ELF-1 (cell line): ENCODE measurements at regions not wholly inside any gene's neighbourhood (a gene's known extent, or its start where the extent isn't known, plus 50 kb on each side); places are given as distances from the start of the nearest gene placed in this dataset.

Source experiments
- DNase-seq: peaks from one replicate; pipeline ENCODE4 v3.0.0-alpha.2; 2016; ENCODE audit warnings: low read depth, low spot score

DNA sequence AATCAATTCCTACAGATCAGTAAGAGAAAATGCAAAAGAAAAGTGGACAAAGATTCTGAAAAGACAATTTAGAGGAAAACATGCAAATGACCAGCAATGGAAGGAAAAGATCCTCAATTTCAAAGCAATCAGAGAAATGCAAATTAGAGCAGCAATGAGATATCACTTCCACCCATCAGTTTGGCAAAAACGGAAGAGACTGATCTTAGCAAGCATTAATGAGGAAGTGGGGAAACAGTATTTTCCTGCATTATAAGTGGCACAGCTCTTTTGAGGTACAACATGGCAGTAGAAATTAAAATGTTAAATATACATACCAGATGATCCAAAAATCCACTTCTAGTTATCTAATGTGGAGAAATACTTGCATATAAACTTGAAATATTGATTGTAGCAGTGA lies 69.1 kb upstream of the SLC7A1 start:
- no peak for DNase-seq

DNA sequence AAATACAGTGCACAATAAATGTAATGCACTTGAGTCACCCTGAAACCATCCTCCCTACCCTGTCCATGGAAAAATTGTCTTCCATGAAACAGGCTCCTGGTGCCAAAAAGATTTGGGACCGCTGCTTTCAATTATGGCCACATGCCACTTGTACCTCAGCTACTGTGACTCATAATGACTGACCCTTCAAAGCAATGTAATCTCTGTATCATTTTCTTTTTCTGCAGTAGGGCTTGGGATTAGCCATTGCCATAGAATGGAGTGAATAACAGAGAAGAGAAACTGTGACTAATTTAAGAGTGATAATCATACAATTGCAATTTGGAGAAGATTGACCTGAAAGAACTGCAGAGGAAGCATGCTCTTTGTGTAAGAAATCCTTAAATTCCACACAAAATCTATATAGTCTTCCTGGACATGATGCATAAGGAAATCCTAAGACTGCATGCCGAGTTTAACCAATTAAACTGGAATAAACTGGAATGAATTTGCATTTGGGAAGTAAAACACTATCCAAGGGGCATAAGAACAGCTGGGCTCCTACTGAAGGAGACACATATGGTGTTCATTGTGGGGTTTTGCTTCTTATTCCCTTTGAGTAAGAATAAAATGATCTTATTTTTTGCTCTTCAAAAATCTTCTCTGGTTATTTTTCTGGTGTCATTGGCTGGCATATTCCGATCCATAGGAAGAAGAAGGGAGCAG lies 59.5 kb upstream of the SLC7A1 start:
- no peak for DNase-seq

DNA sequence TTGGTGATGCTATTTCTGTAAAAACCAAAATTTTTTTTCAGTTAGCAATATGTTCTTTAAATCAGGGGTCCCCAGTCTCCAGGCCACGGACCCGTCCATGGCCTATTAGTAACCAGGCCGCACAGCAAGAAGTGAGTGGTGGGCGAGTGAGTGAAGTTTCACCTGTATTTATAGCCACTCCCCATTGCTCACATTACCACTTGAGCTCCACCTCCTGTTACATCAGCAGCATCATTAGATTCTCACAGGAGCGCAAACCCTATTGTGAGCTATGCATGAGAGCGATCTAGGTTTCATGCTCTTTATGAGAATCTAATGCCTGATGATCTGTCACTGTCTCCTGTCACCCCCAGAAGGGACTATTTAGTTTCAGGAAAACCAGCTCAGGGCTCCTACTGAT lies 58.9 kb upstream of the SLC7A1 start:
- no peak for DNase-seq

DNA sequence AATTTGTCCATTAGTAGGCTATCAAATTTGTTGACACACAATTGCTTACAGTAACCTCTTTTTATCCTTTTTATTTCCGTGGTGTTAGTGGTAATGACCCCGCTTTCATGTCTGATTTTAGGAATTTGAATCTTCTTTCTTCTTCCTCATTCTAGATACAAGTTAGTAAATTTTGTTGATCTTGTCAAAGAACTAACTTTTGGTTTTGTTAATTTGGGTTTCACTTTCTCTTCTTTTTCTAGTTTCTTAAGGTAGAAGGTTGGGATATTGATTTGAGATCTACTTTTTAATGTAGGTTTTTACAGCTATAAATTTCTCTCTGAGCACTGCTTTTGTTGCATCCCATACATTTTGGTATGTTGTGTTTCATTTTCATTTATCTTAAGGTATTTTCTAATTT lies 53.3 kb upstream of the SLC7A1 start:
- DNase-seq, result no peak
